Uterus (tissue), 3 donors: ENCODE measurements at regions not wholly inside any gene's neighbourhood (a gene's known extent, or its start where the extent isn't known, plus 50 kb on each side); places are given as distances from the start of the nearest gene placed in this dataset.

Experiments used
- DNase-seq, 2 donors: peaks; one replicate each; pipeline ENCODE4 v3.0.0-alpha.2; 2019 to 2020
- H3K27ac ChIP-seq, 2 donors: fragments of 200-600 bp; sonication (generic); 1 replicate in 1 of 2; 2 replicates in 1 of 2; pipeline ENCODE4 v1.5.1; 2016 to 2018
- H3K27me3 ChIP-seq, 2 donors: fragments of 200-600 bp; sonication (generic); one replicate each; pipeline ENCODE4 v1.5.1; 2018 to 2019; ENCODE audit warnings: control low read depth in 1 of 2
- H3K36me3 ChIP-seq, 2 donors: fragments of 200-600 bp; sonication (generic); one replicate each; pipeline ENCODE4 v1.5.1; 2019; ENCODE audit warnings: control low read depth in 1 of 2
- H3K4me1 ChIP-seq, 2 donors: fragments of 200-600 bp; sonication (generic); one replicate each; pipeline ENCODE4 v1.5.1; 2018 to 2019; ENCODE audit warnings: control low read depth in 1 of 2
- H3K4me3 ChIP-seq, 2 donors: fragments of 200-600 bp; sonication (generic); 1 replicate in 1 of 2; 2 replicates in 1 of 2; pipeline ENCODE4 v1.5.1; 2018 to 2019; ENCODE audit warnings: mild to moderate bottlenecking in 1 of 2
- H3K9me3 ChIP-seq, 2 donors: fragments of 200-600 bp; sonication (generic); one replicate each; pipeline ENCODE4 v1.5.1; 2019; ENCODE audit warnings: control low read depth in 1 of 2
- POLR2A ChIP-seq, 2 donors: fragments of 450-650 bp; IDR thresholded peaks; one replicate each; pipeline ENCODE4 v1.6.1; 2016; ENCODE audit warnings: antibody characterized with exemption in 2 of 2, mild to moderate bottlenecking in 1 of 2, moderate library complexity in 1 of 2
- intact Hi-C: fragments of 100-400 bp; cut with DNase I; formaldehyde crosslinking; loops from one replicate; pipeline ENCODE4 v1.15.1; 2023; ENCODE audit warnings: low total_unique reads
- TF ChIP-seq, protein P1 (sequence below), 4 experiments: fragments of 200-600 bp in 2 of 4; fragments of 450-650 bp in 2 of 4; sonication (generic) in 2 of 4; IDR thresholded peaks; one replicate each; pipeline ENCODE4 v1.5.1; 2016 to 2019; ENCODE audit warnings: antibody characterized with exemption in 4 of 4, mild to moderate bottlenecking in 2 of 4, moderate library complexity in 1 of 4
- donor health status: DM: yes; HTN: yes; CAD: no.

DNA sequence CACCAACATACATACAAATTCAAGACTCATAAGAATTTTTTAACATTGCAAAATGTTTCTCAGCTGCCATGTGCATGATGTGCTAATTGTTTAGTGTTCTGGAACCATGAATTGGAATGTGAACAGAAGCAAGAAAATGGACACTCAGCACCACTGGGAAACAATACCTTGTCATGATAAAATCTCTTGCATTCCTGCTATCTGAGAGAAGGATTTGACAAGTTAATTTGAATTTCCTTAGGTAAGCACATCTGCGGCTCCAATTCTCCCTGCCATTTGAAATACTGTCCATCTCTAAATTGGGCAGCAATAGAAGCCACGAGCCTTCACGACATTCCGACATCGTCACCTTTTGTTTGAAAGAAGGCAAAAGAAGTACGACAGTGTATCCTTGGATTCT lies 1104.6 kb upstream of the MAP3K7 start:
- TF ChIP-seq, protein P1, sequence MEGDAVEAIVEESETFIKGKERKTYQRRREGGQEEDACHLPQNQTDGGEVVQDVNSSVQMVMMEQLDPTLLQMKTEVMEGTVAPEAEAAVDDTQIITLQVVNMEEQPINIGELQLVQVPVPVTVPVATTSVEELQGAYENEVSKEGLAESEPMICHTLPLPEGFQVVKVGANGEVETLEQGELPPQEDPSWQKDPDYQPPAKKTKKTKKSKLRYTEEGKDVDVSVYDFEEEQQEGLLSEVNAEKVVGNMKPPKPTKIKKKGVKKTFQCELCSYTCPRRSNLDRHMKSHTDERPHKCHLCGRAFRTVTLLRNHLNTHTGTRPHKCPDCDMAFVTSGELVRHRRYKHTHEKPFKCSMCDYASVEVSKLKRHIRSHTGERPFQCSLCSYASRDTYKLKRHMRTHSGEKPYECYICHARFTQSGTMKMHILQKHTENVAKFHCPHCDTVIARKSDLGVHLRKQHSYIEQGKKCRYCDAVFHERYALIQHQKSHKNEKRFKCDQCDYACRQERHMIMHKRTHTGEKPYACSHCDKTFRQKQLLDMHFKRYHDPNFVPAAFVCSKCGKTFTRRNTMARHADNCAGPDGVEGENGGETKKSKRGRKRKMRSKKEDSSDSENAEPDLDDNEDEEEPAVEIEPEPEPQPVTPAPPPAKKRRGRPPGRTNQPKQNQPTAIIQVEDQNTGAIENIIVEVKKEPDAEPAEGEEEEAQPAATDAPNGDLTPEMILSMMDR (IDR thresholded peaks at IDR 0.05) = no peak
- TF ChIP-seq POLR2A (IDR thresholded peaks at IDR 0.05) = no peak
- DNase-seq = no peak
- Histone ChIP-seq H3K27ac (no peak overlapping the region), H3K4me3 (no peak overlapping the region), H3K9me3 (no peaks in the 10 kb centered on the region), H3K27me3 (no peaks in the 10 kb centered on the region), H3K36me3 (no peaks in the 10 kb centered on the region), H3K4me1 (no peaks in the 10 kb centered on the region)
- intact Hi-C loops = no loop called here

GRCh38 chr6:91683240-91683639 lies 1096.4 kb upstream of the MAP3K7 start:
- H3K4me3 ChIP-seq = no peak overlapping the region
- intact Hi-C loops = no loop called here
- DNase-seq = no peak
- H3K4me1 ChIP-seq = no peaks in the 10 kb centered on the region
- TF ChIP-seq, protein P1 (IDR thresholded peaks at IDR 0.05) = no peak
- TF ChIP-seq POLR2A (IDR thresholded peaks at IDR 0.05) = no peak
- H3K27ac ChIP-seq = no peak overlapping the region
- H3K9me3 ChIP-seq = no peaks in the 10 kb centered on the region
- H3K27me3 ChIP-seq = no peaks in the 10 kb centered on the region
- H3K36me3 ChIP-seq = no peaks in the 10 kb centered on the region

DNA sequence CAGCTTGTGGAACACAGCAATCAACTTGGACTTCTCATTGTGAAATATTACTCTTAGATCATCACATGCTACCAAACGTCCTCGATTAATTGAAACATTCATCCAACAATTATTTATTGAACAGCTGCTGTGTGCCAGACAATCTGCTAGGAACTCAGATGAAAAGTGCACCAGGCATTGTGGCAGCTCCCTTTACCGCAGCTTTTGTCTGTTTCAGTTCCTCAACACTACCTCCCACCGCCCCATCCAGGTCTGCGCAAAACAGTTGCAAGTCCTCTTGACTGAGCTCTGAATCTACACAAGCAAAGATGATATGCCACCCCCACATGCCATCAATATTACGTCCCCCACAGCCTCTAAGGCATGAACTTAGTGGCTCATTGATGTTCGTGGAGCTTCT lies 1094.4 kb upstream of the MAP3K7 start:
- no peak for DNase-seq
- Histone ChIP-seq H3K9me3 (no peaks in the 10 kb centered on the region), H3K4me3 (no peak overlapping the region), H3K4me1 (no peaks in the 10 kb centered on the region), H3K36me3 (no peaks in the 10 kb centered on the region), H3K27ac (no peak overlapping the region), H3K27me3 (no peaks in the 10 kb centered on the region)
- TF ChIP-seq, protein P1 (IDR thresholded peaks at IDR 0.05) = no peak
- TF ChIP-seq POLR2A (IDR thresholded peaks at IDR 0.05) = no peak
- intact Hi-C loops = no loop called here

DNA sequence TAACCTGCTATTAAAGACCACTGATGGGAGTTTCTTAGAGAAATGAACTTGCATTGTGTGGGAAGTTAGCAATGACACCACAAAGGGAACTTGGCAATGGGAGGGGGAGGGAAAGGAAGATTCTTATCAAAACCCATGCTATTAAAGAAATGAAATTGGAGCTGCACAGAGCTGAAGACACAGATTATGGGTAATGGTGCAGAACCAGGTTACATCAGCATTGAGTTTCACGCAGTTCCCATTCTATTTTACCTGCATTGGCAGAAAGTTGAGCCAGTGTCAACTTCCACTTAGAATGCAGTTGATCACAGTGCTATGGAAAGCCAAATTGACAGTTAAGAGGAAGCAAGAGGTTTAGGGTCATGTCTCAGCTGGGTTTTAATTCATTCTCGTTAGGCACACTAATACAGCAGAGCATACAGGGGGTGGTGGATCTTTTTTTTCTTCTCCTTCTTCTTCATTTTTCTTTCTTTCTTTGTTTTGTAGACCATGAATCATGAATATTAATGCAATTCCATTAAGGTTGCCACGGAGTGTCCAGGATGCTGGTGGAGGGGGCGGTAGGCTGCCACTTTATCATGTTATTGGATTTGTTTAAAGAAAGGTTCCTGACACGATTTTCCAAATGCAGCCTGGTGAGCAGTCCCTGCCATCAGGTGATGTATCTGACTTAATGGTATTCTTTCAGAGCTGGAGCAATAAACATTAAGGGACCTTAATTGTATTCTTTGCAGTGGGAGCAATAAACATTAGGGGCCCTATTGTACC lies 1092.0 kb upstream of the MAP3K7 start:
- Histone ChIP-seq H3K36me3 (no peaks in the 10 kb centered on the region), H3K27ac (no peak overlapping the region), H3K27me3 (no peaks in the 10 kb centered on the region), H3K4me3 (no peak overlapping the region), H3K4me1 (no peaks in the 10 kb centered on the region), H3K9me3 (no peaks in the 10 kb centered on the region)
- TF ChIP-seq, protein P1 (IDR thresholded peaks at IDR 0.05) = no peak
- no peak for DNase-seq
- intact Hi-C loops = no loop called here

DNA sequence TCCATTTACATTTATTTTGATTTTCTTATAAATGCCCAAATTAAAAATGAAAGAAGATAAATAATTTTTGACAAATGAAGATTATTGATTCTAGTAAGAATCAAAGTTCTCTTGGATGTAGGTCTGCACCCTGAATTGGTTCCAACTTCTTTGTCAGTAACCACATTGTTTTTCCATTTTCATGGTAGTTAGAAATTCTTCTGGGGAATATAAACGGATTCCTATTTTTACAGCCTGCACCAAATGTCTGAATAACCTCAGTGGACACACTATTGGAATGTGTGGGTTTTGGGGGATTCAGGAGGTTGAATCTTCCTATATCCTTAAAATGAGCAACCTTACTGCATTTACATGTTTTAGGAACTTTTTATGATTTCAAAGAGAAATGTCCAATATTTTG lies 1085.3 kb upstream of the MAP3K7 start:
- no peak for DNase-seq
- TF ChIP-seq, protein P1 (IDR thresholded peaks at IDR 0.05) = no peak
- TF ChIP-seq POLR2A (IDR thresholded peaks at IDR 0.05) = no peak
- no peaks in the 10 kb centered on the region for H3K36me3 ChIP-seq
- intact Hi-C loops = no loop called here
- no peak overlapping the region for H3K27ac ChIP-seq
- H3K27me3 ChIP-seq = no peaks in the 10 kb centered on the region
- H3K9me3 ChIP-seq = no peaks in the 10 kb centered on the region
- H3K4me1 ChIP-seq = no peaks in the 10 kb centered on the region
- no peak overlapping the region for H3K4me3 ChIP-seq
